ENCODE measurements at regions not wholly inside any gene's neighbourhood (a gene's known extent, or its start where the extent isn't known, plus 50 kb on each side); places are given as distances from the start of the nearest gene placed in this dataset.

GRCh38 chr14:97172644-97173043 is 375.5 kb downstream of the VRK1 start:
- TF ChIP-seq, protein P1, sequence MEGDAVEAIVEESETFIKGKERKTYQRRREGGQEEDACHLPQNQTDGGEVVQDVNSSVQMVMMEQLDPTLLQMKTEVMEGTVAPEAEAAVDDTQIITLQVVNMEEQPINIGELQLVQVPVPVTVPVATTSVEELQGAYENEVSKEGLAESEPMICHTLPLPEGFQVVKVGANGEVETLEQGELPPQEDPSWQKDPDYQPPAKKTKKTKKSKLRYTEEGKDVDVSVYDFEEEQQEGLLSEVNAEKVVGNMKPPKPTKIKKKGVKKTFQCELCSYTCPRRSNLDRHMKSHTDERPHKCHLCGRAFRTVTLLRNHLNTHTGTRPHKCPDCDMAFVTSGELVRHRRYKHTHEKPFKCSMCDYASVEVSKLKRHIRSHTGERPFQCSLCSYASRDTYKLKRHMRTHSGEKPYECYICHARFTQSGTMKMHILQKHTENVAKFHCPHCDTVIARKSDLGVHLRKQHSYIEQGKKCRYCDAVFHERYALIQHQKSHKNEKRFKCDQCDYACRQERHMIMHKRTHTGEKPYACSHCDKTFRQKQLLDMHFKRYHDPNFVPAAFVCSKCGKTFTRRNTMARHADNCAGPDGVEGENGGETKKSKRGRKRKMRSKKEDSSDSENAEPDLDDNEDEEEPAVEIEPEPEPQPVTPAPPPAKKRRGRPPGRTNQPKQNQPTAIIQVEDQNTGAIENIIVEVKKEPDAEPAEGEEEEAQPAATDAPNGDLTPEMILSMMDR (IDR thresholded peaks at IDR 0.05; ENCODE audit: extremely low read depth in 1 of 2, insufficient read depth in 1 of 2, low read depth in 1 of 2, low read length in 2 of 2) = no peak
- no peak for TF ChIP-seq POLR2AphosphoS5 (IDR thresholded peaks at IDR 0.05; ENCODE audit: insufficient read depth, low read depth, low read length)
- TF ChIP-seq POLR2A (IDR thresholded peaks at IDR 0.05; ENCODE audit: low read depth, low read length) = no peak
- TF ChIP-seq JUN (IDR thresholded peaks at IDR 0.05; ENCODE audit: borderline replicate concordance, insufficient read depth, insufficient read length, low read depth) = no peak
- TF ChIP-seq EZH2 (IDR thresholded peaks at IDR 0.05; ENCODE audit: borderline replicate concordance, low read depth, low read length, severe bottlenecking) = no peak
- TF ChIP-seq GATA2 (IDR thresholded peaks at IDR 0.05; ENCODE audit: insufficient read depth, insufficient read length, low read depth, low read length) = no peak
- TF ChIP-seq MAX (IDR thresholded peaks at IDR 0.05; ENCODE audit: insufficient read depth, insufficient read length) = no peak
- TF ChIP-seq MYC (IDR thresholded peaks at IDR 0.05; ENCODE audit: low read depth, low read length) = no peak
- TF ChIP-seq FOS (IDR thresholded peaks at IDR 0.05; ENCODE audit: borderline replicate concordance, insufficient read depth, low read length) = no peak
